ENCODE measurements at regions not wholly inside any gene's neighbourhood (a gene's known extent, or its start where the extent isn't known, plus 50 kb on each side); places are given as distances from the start of the nearest gene placed in this dataset.

GRCh38 chr6:81634155-81634880, 118.2 kb downstream of the TENT5A start:
- H3K4me3 ChIP-seq (ENCODE audit: control insufficient read depth, low read depth, low read length): no peak overlapping the region
- DNase-seq (ENCODE audit: low read depth): no peak
- TF ChIP-seq CTCF (conservative IDR thresholded peaks at IDR 0.05; ENCODE audit: control insufficient read depth, insufficient read depth, low read depth, low read length): no peak

DNA sequence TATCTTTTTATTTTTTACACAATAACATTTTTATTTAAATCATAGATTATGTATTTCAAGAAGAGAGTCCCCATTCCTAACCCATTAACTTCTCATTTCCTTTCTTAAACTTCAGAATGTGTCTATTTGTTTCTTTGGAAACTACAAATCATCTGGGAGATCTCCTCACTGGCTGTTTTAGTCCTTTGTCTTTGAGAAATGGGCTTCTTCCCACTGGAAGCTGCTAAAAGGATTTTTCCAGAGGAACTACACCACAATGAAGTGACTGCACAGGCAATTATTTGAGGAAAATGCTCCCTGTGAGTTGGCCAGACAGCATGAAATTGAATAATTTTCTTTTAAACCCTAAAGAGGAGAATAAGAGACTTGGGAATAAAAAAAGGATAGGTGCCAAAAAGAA, 119.1 kb downstream of the TENT5A start:
- no peak for DNase-seq (ENCODE audit: low read depth)
- no peak for TF ChIP-seq CTCF (conservative IDR thresholded peaks at IDR 0.05; ENCODE audit: control insufficient read depth, insufficient read depth, low read depth, low read length)
- no peak overlapping the region for H3K4me3 ChIP-seq (ENCODE audit: control insufficient read depth, low read depth, low read length)

GRCh38 chr6:81630719-81631118, 121.8 kb downstream of the TENT5A start:
- no peak for TF ChIP-seq CTCF (conservative IDR thresholded peaks at IDR 0.05; ENCODE audit: control insufficient read depth, insufficient read depth, low read depth, low read length)
- no peak overlapping the region for H3K4me3 ChIP-seq (ENCODE audit: control insufficient read depth, low read depth, low read length)
- DNase-seq (ENCODE audit: low read depth): no peak

DNA sequence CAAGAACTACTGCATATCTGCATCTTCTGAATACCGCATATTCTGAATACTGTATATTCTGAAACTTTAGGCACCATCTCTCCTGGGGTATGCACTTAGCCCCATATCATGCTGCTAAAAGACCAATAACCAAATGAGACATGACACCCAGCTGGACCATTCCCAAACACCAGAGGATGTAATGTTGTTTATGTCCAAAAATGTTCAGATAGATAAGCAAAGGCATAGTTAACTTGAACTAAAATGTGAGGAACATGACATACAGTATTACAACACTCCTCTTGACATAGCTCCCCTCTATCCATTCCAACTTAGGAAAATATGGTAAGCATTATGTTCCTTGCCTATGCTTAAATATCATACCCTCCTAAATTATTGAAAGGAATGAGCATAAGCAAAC, 127.3 kb downstream of the TENT5A start:
- no peak overlapping the region for H3K4me3 ChIP-seq (ENCODE audit: control insufficient read depth, low read depth, low read length)
- DNase-seq (ENCODE audit: low read depth): no peak
- no peak for TF ChIP-seq CTCF (conservative IDR thresholded peaks at IDR 0.05; ENCODE audit: control insufficient read depth, insufficient read depth, low read depth, low read length)

DNA sequence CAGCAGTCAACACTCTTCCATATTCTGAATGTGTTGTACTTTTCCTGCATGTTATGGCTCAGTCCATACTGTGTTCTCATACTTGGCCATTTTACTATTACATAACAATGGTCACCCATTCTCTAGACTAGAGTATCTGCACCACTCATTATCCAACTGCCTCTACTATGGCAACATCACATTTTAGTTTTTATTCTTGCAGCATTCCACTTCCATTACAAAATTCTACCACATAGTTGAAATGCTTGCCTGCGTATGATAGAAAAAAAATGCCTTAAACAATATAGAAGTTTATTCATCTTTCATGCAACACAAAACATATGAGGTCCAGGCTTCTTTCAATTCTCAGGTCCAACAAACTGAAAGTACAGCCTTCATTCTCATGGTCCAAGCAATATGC, 128.0 kb downstream of the TENT5A start:
- DNase-seq (ENCODE audit: low read depth): no peak
- no peak for TF ChIP-seq CTCF (conservative IDR thresholded peaks at IDR 0.05; ENCODE audit: control insufficient read depth, insufficient read depth, low read depth, low read length)
- no peak overlapping the region for H3K4me3 ChIP-seq (ENCODE audit: control insufficient read depth, low read depth, low read length)

- H3K4me3 ChIP-seq (ENCODE audit: control insufficient read depth, low read depth, low read length): no peak overlapping the region
- no peak for DNase-seq (ENCODE audit: low read depth)
- no peak for TF ChIP-seq CTCF (conservative IDR thresholded peaks at IDR 0.05; ENCODE audit: control insufficient read depth, insufficient read depth, low read depth, low read length)
Observed at GRCh38 chr6:81623106-81623759, 129.2 kb downstream of the TENT5A start.
